Panc1 (cell line): ENCODE measurements at regions not wholly inside any gene's neighbourhood (a gene's known extent, or its start where the extent isn't known, plus 50 kb on each side); places are given as distances from the start of the nearest gene placed in this dataset.

Experiments used
- ATAC-seq: fragments of 200-7000 bp; cut with Tn5 transposase; 2 replicates; pipeline ENCODE4 v1.9.1; 2020; ENCODE audit warnings: mild to moderate bottlenecking, moderate library complexity
- BruUV-seq: library from RNA; stranded (reverse); fragments of 400-500 nt; replicated peaks from 2 replicates; lab custom pipeline; 2021; lab: Mats Ljungman, UMichigan
- CTCF ChIA-PET: fragments of 300-600 bp; sonication (Branson Sonifier 250); formaldehyde crosslinking; loops from one replicate; lab custom pipeline; 2022; ENCODE audit warnings: antibody characterized with exemption; lab: Charles Lee
- POLR2A ChIA-PET: fragments of 300-600 bp; sonication (Branson Sonifier 250); formaldehyde crosslinking; loops from one replicate; lab custom pipeline; 2022; ENCODE audit warnings: antibody characterized with exemption; lab: Charles Lee
- DNase-seq: peaks from one replicate; pipeline ENCODE4 v3.0.0-alpha.2; 2010; ENCODE audit warnings: low read depth, low spot score
- H3K27ac ChIP-seq: 2 replicates; pipeline ENCODE4 v1.5.1; 2011; ENCODE audit warnings: mild to moderate bottlenecking, low read length, inconsistent platforms
- H3K27me3 ChIP-seq: fragments of 200-500 bp; sonication (Bioruptor generic); 2 replicates; pipeline ENCODE4 v1.6.0; 2014; ENCODE audit warnings: low read length, inconsistent platforms; ENCODE audit not compliant: control insufficient read depth, insufficient read depth
- H3K36me3 ChIP-seq: fragments of 200-500 bp; sonication (Bioruptor generic); 2 replicates; pipeline ENCODE4 v1.5.1; 2014; ENCODE audit warnings: inconsistent platforms, mild to moderate bottlenecking, low read length, moderate library complexity; ENCODE audit not compliant: control insufficient read depth, insufficient read depth
- H3K4me1 ChIP-seq: 2 replicates; pipeline ENCODE4 v1.5.1; 2011; ENCODE audit warnings: inconsistent platforms, mild to moderate bottlenecking, low read length, moderate library complexity; ENCODE audit not compliant: control insufficient read depth, insufficient read depth
- H3K4me3 ChIP-seq, 2 experiments: 2 replicates each; pipeline ENCODE4 v1.5.1; 2011 to 2012; ENCODE audit warnings: low read depth in 2 of 2, low read length in 2 of 2, mild to moderate bottlenecking in 2 of 2, inconsistent platforms in 1 of 2, moderate library complexity in 1 of 2
- H3K9me3 ChIP-seq: fragments of 200-500 bp; sonication (Bioruptor generic); 2 replicates; pipeline ENCODE4 v1.5.1; 2014; ENCODE audit warnings: low read depth, mild to moderate bottlenecking, inconsistent platforms, low read length, moderate library complexity; ENCODE audit not compliant: control insufficient read depth, insufficient read depth
- POLR2AphosphoS5 ChIP-seq: IDR thresholded peaks from 2 replicates; pipeline ENCODE4 v1.6.1; 2012; ENCODE audit warnings: mild to moderate bottlenecking, low read depth, low read length, moderate library complexity
- SIN3A ChIP-seq: IDR thresholded peaks from 2 replicates; pipeline ENCODE4 v1.6.1; 2012; ENCODE audit warnings: low read depth, mild to moderate bottlenecking, low read length, moderate library complexity, borderline replicate concordance; ENCODE audit not compliant: insufficient read depth
- TCF7L2 ChIP-seq: IDR thresholded peaks from 2 replicates; pipeline ENCODE4 v1.6.1; 2011; ENCODE audit warnings: mild to moderate bottlenecking, low read depth, low read length, inconsistent platforms
- in situ Hi-C: cut with HindIII; loops from 2 replicates; pipeline ENCODE4 v1.10.0; 2016; ENCODE audit warnings: low sequenced_read_pairs, low pct_unique_long_range_greater_than_20kb
- intact Hi-C: fragments of 100-400 bp; cut with micrococcal nuclease; formaldehyde crosslinking; loops from one replicate; pipeline ENCODE4 v1.10.0; 2022; ENCODE audit not compliant: unreplicated experiment
- TF ChIP-seq, protein P1 (sequence below), 2 experiments: IDR thresholded peaks; 2 replicates each; pipeline ENCODE4 v1.6.1; 2011 to 2012; ENCODE audit warnings: low read depth in 2 of 2, control low read depth in 1 of 2, low read length in 1 of 2, mild to moderate bottlenecking in 1 of 2, moderate library complexity in 1 of 2; ENCODE audit not compliant: insufficient read depth in 1 of 2
- TF ChIP-seq, protein P2 (sequence below): fragments of 450-650 bp; IDR thresholded peaks from 2 replicates; pipeline ENCODE4 v1.5.1; 2017; ENCODE audit warnings: mild to moderate bottlenecking

DNA sequence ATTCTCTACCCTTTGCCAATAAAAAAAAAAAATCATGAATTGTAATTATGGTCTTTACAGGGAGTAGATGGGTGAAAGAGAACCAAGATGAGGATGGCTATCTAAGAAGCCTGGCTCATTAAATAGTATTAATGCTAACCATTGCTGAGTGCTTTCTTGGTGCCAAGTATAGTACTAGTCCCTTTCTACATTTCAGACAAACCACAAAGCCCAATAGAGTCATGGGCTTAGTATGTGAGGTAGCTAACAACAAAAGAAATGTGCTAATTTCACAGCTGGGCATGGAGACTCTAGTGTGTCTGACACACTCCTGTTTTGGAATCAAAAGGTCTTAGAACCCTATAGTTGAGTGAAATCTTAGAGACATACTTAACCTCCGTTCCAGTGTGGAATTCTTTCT, 84.5 kb upstream of the ESRRG start:
- H3K27ac ChIP-seq, result no peak overlapping the region
- DNase-seq (no peak), ATAC-seq (no peak)
- no peaks in the 10 kb centered on the region for H3K36me3 ChIP-seq
- H3K27me3 ChIP-seq, result no peaks in the 10 kb centered on the region
- no peaks in the 10 kb centered on the region for H3K9me3 ChIP-seq
- no peak overlapping the region for H3K4me3 ChIP-seq
- intact Hi-C loops (no loop called here), in situ Hi-C loops (no loop called here)
- ChIA-PET POLR2A (no interaction called here), CTCF (no interaction called here)
- no TSS peak for BruUV-seq
- TF ChIP-seq TCF7L2, result no peak
- TF ChIP-seq, protein P1, sequence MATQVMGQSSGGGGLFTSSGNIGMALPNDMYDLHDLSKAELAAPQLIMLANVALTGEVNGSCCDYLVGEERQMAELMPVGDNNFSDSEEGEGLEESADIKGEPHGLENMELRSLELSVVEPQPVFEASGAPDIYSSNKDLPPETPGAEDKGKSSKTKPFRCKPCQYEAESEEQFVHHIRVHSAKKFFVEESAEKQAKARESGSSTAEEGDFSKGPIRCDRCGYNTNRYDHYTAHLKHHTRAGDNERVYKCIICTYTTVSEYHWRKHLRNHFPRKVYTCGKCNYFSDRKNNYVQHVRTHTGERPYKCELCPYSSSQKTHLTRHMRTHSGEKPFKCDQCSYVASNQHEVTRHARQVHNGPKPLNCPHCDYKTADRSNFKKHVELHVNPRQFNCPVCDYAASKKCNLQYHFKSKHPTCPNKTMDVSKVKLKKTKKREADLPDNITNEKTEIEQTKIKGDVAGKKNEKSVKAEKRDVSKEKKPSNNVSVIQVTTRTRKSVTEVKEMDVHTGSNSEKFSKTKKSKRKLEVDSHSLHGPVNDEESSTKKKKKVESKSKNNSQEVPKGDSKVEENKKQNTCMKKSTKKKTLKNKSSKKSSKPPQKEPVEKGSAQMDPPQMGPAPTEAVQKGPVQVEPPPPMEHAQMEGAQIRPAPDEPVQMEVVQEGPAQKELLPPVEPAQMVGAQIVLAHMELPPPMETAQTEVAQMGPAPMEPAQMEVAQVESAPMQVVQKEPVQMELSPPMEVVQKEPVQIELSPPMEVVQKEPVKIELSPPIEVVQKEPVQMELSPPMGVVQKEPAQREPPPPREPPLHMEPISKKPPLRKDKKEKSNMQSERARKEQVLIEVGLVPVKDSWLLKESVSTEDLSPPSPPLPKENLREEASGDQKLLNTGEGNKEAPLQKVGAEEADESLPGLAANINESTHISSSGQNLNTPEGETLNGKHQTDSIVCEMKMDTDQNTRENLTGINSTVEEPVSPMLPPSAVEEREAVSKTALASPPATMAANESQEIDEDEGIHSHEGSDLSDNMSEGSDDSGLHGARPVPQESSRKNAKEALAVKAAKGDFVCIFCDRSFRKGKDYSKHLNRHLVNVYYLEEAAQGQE (IDR thresholded peaks at IDR 0.05; ENCODE audit: insufficient read depth in 1 of 2, low read depth in 2 of 2, low read length in 1 of 2), result no peak
- no peak for TF ChIP-seq SIN3A
- no peak for TF ChIP-seq POLR2AphosphoS5
- TF ChIP-seq, protein P2, sequence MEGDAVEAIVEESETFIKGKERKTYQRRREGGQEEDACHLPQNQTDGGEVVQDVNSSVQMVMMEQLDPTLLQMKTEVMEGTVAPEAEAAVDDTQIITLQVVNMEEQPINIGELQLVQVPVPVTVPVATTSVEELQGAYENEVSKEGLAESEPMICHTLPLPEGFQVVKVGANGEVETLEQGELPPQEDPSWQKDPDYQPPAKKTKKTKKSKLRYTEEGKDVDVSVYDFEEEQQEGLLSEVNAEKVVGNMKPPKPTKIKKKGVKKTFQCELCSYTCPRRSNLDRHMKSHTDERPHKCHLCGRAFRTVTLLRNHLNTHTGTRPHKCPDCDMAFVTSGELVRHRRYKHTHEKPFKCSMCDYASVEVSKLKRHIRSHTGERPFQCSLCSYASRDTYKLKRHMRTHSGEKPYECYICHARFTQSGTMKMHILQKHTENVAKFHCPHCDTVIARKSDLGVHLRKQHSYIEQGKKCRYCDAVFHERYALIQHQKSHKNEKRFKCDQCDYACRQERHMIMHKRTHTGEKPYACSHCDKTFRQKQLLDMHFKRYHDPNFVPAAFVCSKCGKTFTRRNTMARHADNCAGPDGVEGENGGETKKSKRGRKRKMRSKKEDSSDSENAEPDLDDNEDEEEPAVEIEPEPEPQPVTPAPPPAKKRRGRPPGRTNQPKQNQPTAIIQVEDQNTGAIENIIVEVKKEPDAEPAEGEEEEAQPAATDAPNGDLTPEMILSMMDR, result no peak
- H3K4me1 ChIP-seq, result no peaks in the 10 kb centered on the region

DNA sequence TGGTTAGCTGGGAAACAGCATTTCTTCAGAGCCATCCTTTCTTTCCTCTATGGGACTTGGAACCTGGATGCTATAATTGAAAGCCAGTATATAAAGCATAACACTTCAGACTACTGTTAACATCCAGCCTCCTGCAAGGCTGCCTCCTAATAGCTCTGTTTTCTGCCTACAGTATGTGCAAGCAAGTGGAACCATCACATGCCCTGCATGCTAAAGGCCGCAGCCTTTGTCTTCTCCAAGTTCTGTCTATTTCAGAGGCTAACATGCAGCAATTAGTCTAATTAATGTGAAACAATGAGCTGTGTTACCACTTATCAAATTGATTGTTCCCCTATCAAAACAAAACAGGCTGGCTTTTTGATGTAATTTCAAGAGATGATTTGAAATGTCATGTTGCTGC, 82.7 kb upstream of the ESRRG start:
- intact Hi-C loops (no loop called here), in situ Hi-C loops (no loop called here)
- Histone ChIP-seq H3K4me1 (no peaks in the 10 kb centered on the region), H3K27me3 (no peaks in the 10 kb centered on the region), H3K36me3 (no peaks in the 10 kb centered on the region), H3K27ac (no peak overlapping the region), H3K9me3 (no peaks in the 10 kb centered on the region), H3K4me3 (no peak overlapping the region)
- TF ChIP-seq SIN3A, result no peak
- BruUV-seq, result no TSS peak
- ATAC-seq (no peak), DNase-seq (no peak)
- ChIA-PET POLR2A (interaction anchor here (0.6 kb wide), 1 partner anchor 1479 kb away, joined by 3 read pairs; the partner anchor contains the start of gene RRP15), CTCF (no interaction called here)

DNA sequence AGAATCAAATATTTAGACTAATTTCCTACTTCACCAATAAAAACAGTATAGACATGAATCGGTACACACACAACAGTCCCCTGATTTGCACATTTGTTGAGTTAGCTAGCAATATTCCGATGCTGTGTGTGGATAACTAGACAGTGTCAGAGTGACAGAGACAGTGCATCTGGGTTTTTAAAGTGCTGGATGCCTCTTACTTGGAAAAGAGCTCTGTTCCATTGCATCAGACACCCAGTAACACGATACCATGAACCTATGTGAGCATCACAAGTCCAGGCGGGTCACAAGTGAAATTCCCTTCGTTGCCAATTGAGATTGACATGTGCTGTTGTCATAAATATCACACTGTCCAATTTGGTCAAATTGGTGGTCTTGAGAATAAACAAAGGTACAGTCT, 82.0 kb upstream of the ESRRG start:
- TF ChIP-seq, protein P1 (IDR thresholded peaks at IDR 0.05; ENCODE audit: insufficient read depth in 1 of 2, low read depth in 2 of 2, low read length in 1 of 2), result no peak
- intact Hi-C loops (no loop called here), in situ Hi-C loops (no loop called here)
- POLR2A ChIA-PET, result no interaction called here
- CTCF ChIA-PET, result no interaction called here
- no peak for DNase-seq
- Histone ChIP-seq H3K4me1 (no peaks in the 10 kb centered on the region), H3K36me3 (no peaks in the 10 kb centered on the region), H3K27ac (no peak overlapping the region), H3K27me3 (no peaks in the 10 kb centered on the region), H3K9me3 (no peaks in the 10 kb centered on the region), H3K4me3 (no peak overlapping the region)
- ATAC-seq, result no peak
- no TSS peak for BruUV-seq
